Neuronal stem cell (in vitro differentiated cells): ENCODE measurements at regions not wholly inside any gene's neighbourhood (a gene's known extent, or its start where the extent isn't known, plus 50 kb on each side); places are given as distances from the start of the nearest gene placed in this dataset.

Source experiments
- DNase-seq: peaks from one replicate; pipeline ENCODE4 v3.0.0-alpha.2; 2013; ENCODE audit warnings: low spot score
- H2AFZ ChIP-seq: one replicate; pipeline ENCODE4 v1.6.1; 2013; ENCODE audit warnings: mild to moderate bottlenecking, low read length, inconsistent platforms
- H2AK5ac ChIP-seq: 2 replicates; pipeline ENCODE4 v1.6.1; 2013; ENCODE audit warnings: low read depth, mild to moderate bottlenecking, inconsistent platforms, low read length, moderate library complexity, mixed read lengths
- H2BK120ac ChIP-seq: 2 replicates; pipeline ENCODE4 v1.6.1; 2013; ENCODE audit warnings: low read depth, mild to moderate bottlenecking, inconsistent platforms, low read length, moderate library complexity, mixed read lengths
- H2BK12ac ChIP-seq: one replicate; pipeline ENCODE4 v1.6.1; 2013; ENCODE audit warnings: low read length, inconsistent platforms
- H2BK15ac ChIP-seq: 2 replicates; pipeline ENCODE4 v1.6.1; 2013; ENCODE audit warnings: mild to moderate bottlenecking, low read length, inconsistent platforms, mixed read lengths
- H2BK5ac ChIP-seq: one replicate; pipeline ENCODE4 v1.6.1; 2013; ENCODE audit warnings: inconsistent platforms, mild to moderate bottlenecking, low read length, moderate library complexity
- H3K14ac ChIP-seq: one replicate; pipeline ENCODE4 v1.6.1; 2013; ENCODE audit warnings: low read length, inconsistent platforms
- H3K18ac ChIP-seq: 2 replicates; pipeline ENCODE4 v1.6.1; 2013; ENCODE audit warnings: low read length, inconsistent platforms
- H3K23ac ChIP-seq: 2 replicates; pipeline ENCODE4 v1.6.1; 2013; ENCODE audit warnings: low read depth, mild to moderate bottlenecking, mixed read lengths, low read length, inconsistent platforms; ENCODE audit not compliant: poor library complexity
- H3K27ac ChIP-seq: replicated peaks from 3 replicates; pipeline ENCODE4 v1.5.1; 2013; ENCODE audit warnings: low read length, inconsistent platforms
- H3K27me3 ChIP-seq, 3 experiments: 2 replicates each; pipeline ENCODE4 v1.6.1; 2013; ENCODE audit warnings: low read length in 3 of 3, mild to moderate bottlenecking in 2 of 3, inconsistent platforms in 1 of 3, low read depth in 1 of 3, mixed read lengths in 1 of 3, moderate library complexity in 1 of 3; ENCODE audit not compliant: control insufficient read depth in 3 of 3, insufficient read depth in 3 of 3
- H3K36me3 ChIP-seq, 2 donors: replicated peaks in 1 of 2; 2 replicates each; pipeline ENCODE4 v1.6.1; 2013; ENCODE audit warnings: low read length in 2 of 2; ENCODE audit not compliant: control insufficient read depth in 2 of 2, insufficient read depth in 2 of 2
- H3K4ac ChIP-seq: 2 replicates; pipeline ENCODE4 v1.6.1; 2013; ENCODE audit warnings: inconsistent platforms, mild to moderate bottlenecking, low read length, moderate library complexity
- H3K4me1 ChIP-seq, 2 donors: 1 replicate in 1 of 2; 2 replicates in 1 of 2; pipeline ENCODE4 v1.6.1; 2013; ENCODE audit warnings: low read length in 2 of 2, low read depth in 1 of 2; ENCODE audit not compliant: control insufficient read depth in 2 of 2, insufficient read depth in 1 of 2
- H3K4me2 ChIP-seq: one replicate; pipeline ENCODE4 v1.6.1; 2013; ENCODE audit warnings: mild to moderate bottlenecking, low read length, inconsistent platforms; ENCODE audit not compliant: insufficient read depth, poor library complexity, severe bottlenecking
- H3K4me3 ChIP-seq, 2 donors: 2 replicates each; pipeline ENCODE4 v1.5.1; 2013; ENCODE audit warnings: low read length in 2 of 2, mild to moderate bottlenecking in 2 of 2, inconsistent platforms in 1 of 2, moderate library complexity in 1 of 2
- H3K79me1 ChIP-seq: one replicate; pipeline ENCODE4 v1.6.1; 2013; ENCODE audit warnings: low read depth, mild to moderate bottlenecking, inconsistent platforms, low read length, moderate library complexity
- H3K9ac ChIP-seq: one replicate; pipeline ENCODE4 v1.6.1; 2013; ENCODE audit warnings: mild to moderate bottlenecking, low read depth, low read length, inconsistent platforms; ENCODE audit not compliant: poor library complexity
- H3K9me3 ChIP-seq, 2 donors: replicated peaks in 1 of 2; 2 replicates each; pipeline versions ENCODE3 to v1.6.1; 2013; ENCODE audit warnings: low read length in 2 of 2, mild to moderate bottlenecking in 2 of 2, inconsistent platforms in 1 of 2, low read depth in 1 of 2, mixed read lengths in 1 of 2, moderate library complexity in 1 of 2; ENCODE audit not compliant: control insufficient read depth in 2 of 2, insufficient read depth in 1 of 2
- H4K8ac ChIP-seq: one replicate; pipeline ENCODE4 v1.6.1; 2013; ENCODE audit warnings: low read depth, mild to moderate bottlenecking, inconsistent platforms, low read length, moderate library complexity
- H4K91ac ChIP-seq: one replicate; pipeline ENCODE4 v1.6.1; 2013; ENCODE audit warnings: low read length, low read depth, mild to moderate bottlenecking, inconsistent platforms; ENCODE audit not compliant: poor library complexity
- WGBS, 2 donors: extraction: QIAGEN DNeasy Blood & Tissue Kit; methylation state at CpG; one replicate each; pipeline ENCODE4 v1.1.7; 2013; ENCODE audit warnings: missing lambda C conversion rate in 2 of 2, mixed read lengths in 1 of 2; ENCODE audit not compliant: insufficient read length in 2 of 2, insufficient replicate concordance in 1 of 2; ENCODE audit errors: extremely low coverage in 2 of 2; 5-methylcytosine and 5-hydroxymethylcytosine counted together

DNA sequence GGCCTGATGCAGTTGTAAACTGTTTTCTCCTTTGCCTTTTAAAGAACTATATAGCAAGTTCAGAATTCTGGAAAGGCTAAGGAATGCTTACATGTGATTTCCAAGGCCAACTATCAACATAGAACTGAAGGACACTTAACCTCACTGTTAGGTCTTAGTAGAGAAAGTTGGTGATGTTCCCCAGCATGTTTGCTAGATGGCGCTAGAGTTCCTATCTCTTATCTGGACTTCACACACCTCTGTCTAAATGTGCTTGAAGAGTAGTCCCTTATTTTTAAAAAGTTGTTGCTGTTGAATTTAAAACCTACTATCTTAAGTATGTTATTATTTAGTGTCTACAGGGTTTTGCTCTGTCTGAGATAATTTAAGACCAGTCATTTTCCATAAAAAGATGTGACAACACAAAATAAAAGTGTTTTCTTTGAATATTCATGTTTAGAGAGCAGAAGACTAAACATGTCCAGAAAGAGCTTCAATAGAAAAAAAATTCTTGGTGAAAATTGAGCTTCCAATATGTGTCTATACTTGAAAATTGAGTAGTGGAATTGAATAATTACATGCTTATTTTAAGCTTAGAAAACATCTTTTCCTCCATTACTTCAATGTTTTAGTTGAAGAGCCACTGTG lies 237.3 kb downstream of the S1PR1 start:
- WGBS, 2 donors, result no CpG with 5 or more reads among the region's 1 CpG

DNA sequence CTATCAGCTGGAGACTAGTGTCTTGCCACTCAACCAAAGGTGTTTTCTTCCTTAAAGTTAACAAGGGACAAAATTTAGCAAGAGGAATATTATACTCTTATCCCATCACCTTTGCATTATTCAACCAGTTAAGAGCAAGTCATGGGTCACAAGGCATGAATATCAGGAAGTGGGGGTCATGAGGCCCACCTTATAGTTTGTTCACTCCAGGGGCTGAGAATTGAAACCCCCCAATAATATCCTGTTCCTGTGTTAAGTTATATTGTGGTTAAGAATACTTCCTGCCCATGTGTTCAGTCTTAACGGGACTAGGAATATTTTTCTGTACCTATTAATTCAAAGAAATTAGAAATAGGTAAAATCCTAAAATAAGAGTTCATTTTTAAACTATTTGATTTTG lies 239.7 kb downstream of the S1PR1 start:
- Histone ChIP-seq H3K4me2 (no peak overlapping the region), H3K4me1 (no peaks in the 10 kb centered on the region), H2BK5ac (no peak overlapping the region), H4K8ac (no peak overlapping the region), H3K9ac (no peak overlapping the region), H3K14ac (no peak overlapping the region), H3K79me1 (no peaks in the 10 kb centered on the region), H3K4ac (no peak overlapping the region), H2AK5ac (no peak overlapping the region), H2AFZ (no peak overlapping the region), H3K27me3 (no peaks in the 10 kb centered on the region), H3K23ac (no peak overlapping the region), H2BK12ac (no peak overlapping the region), H3K27ac (no peak overlapping the region), H3K4me3 (no peak overlapping the region), H4K91ac (no peak overlapping the region), H2BK15ac (no peak overlapping the region), H3K18ac (no peak overlapping the region), H2BK120ac (no peak overlapping the region), H3K9me3 (peaks cover 5 to 13% of the 10 kb centered on the region in 2 donors), H3K36me3 (no peaks in the 10 kb centered on the region)
- WGBS, 2 donors, result no CpG with 5 or more reads among the region's 1 CpG
- no peak for DNase-seq

More for the DNA sequence above, 237.3 kb downstream of the S1PR1 start:
- Histone ChIP-seq H3K9me3 (peaks cover 5 to 13% of the 10 kb centered on the region in 2 donors), H3K36me3 (no peaks in the 10 kb centered on the region), H3K27ac (no peak overlapping the region), H3K14ac (no peak overlapping the region), H2BK5ac (no peak overlapping the region), H3K4me2 (no peak overlapping the region), H3K9ac (no peak overlapping the region), H3K27me3 (no peaks in the 10 kb centered on the region), H3K23ac (no peak overlapping the region), H3K4me3 (no peak overlapping the region), H3K18ac (no peak overlapping the region), H2BK12ac (no peak overlapping the region), H3K4me1 (no peaks in the 10 kb centered on the region), H2AK5ac (no peak overlapping the region), H4K91ac (no peak overlapping the region), H4K8ac (no peak overlapping the region), H2AFZ (no peak overlapping the region), H2BK120ac (no peak overlapping the region), H3K79me1 (no peaks in the 10 kb centered on the region), H2BK15ac (no peak overlapping the region), H3K4ac (no peak overlapping the region)
- DNase-seq, result peak; percentile 27

DNA sequence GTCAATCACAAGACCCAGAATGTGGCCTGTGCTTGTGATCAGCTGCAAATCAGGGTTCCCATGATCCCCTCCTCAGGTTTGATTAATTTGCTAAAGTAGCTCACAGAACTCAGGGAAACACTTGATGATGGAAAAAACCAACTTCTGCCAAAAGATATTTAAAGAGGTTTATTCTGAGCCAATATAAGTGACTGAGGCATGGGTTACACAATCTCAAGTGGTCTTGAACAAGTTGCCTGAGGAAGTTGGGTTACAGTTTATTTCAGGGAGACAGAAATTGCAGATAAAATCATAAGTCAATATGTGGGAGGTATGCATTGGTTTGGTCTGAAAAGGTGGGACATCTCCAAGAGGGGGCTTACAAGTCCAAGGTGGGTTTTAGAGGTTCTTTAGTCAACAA lies 243.1 kb downstream of the S1PR1 start:
- Histone ChIP-seq H3K79me1 (no peaks in the 10 kb centered on the region), H3K9ac (no peak overlapping the region), H2AK5ac (no peak overlapping the region), H3K4ac (no peak overlapping the region), H3K4me3 (no peak overlapping the region), H4K8ac (no peak overlapping the region), H2BK120ac (no peak overlapping the region), H3K36me3 (no peaks in the 10 kb centered on the region), H2BK12ac (no peak overlapping the region), H3K27me3 (no peaks in the 10 kb centered on the region), H3K9me3 (no peaks in the 10 kb centered on the region), H3K23ac (no peak overlapping the region), H2BK15ac (no peak overlapping the region), H3K4me2 (no peak overlapping the region), H3K4me1 (no peaks in the 10 kb centered on the region), H3K14ac (no peak overlapping the region), H2AFZ (no peak overlapping the region), H4K91ac (no peak overlapping the region), H2BK5ac (no peak overlapping the region), H3K27ac (no peak overlapping the region), H3K18ac (no peak overlapping the region)
- DNase-seq, result no peak

DNA sequence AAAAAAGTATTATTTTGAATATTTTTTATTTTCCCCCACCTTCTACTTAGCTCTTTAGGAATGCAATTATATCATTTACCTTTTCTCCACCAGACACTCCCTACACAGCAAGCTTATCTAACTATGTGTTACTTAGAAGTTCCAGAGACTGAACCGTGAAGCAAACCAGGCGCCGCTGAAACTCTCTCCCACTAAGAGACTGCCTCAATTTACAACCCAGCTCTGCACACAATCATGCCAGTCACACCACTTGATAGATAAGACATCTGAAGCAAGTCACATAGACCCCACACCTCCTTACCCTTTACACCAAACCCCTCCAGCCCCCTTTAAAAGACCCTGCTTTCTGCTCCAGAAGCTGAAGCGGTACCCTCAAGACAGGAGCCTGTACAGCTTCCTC lies 245.5 kb downstream of the S1PR1 start:
- no peak overlapping the region for H4K8ac ChIP-seq
- no CpG with 5 or more reads among the region's 4 CpGs for WGBS, 2 donors
- no peak overlapping the region for H2AK5ac ChIP-seq
- H2BK12ac ChIP-seq, result no peak overlapping the region
- H3K4ac ChIP-seq, result no peak overlapping the region
- no peak overlapping the region for H2AFZ ChIP-seq
- H3K27me3 ChIP-seq, result no peaks in the 10 kb centered on the region
- no peak overlapping the region for H3K4me2 ChIP-seq
- no peak overlapping the region for H4K91ac ChIP-seq
- H3K27ac ChIP-seq, result no peak overlapping the region
- no peak overlapping the region for H2BK15ac ChIP-seq
- no peaks in the 10 kb centered on the region for H3K79me1 ChIP-seq
- no peak overlapping the region for H3K9ac ChIP-seq
- H2BK120ac ChIP-seq, result no peak overlapping the region
- no peak overlapping the region for H3K14ac ChIP-seq
- DNase-seq, result no peak
- no peak overlapping the region for H3K18ac ChIP-seq
- no peak overlapping the region for H2BK5ac ChIP-seq
- no peaks in the 10 kb centered on the region for H3K9me3 ChIP-seq
- H3K4me1 ChIP-seq, result no peaks in the 10 kb centered on the region
- H3K36me3 ChIP-seq, result no peaks in the 10 kb centered on the region
- H3K23ac ChIP-seq, result no peak overlapping the region
- H3K4me3 ChIP-seq, result no peak overlapping the region
